Spleen (tissue), 7 donors: ENCODE measurements at regions not wholly inside any gene's neighbourhood (a gene's known extent, or its start where the extent isn't known, plus 50 kb on each side); places are given as distances from the start of the nearest gene placed in this dataset.

Source experiments
- POLR2AphosphoS5 ChIP-seq, 3 donors: sonication (generic); formaldehyde crosslinking; IDR thresholded peaks; one replicate each; pipeline ENCODE4 v1.5.1; 2017; ENCODE audit warnings: antibody characterized with exemption in 3 of 3
- TF ChIP-seq, protein P1 (sequence below), 11 experiments: fragments of 200-600 bp in 7 of 11; fragments of 450-650 bp in 4 of 11; sonication (generic) in 4 of 11; IDR thresholded peaks in 8 of 11; conservative IDR thresholded peaks in 3 of 11; 1 replicate in 7 of 11; 2 replicates in 4 of 11; pipeline versions ENCODE4 v1.4.0 to v1.8.0; 2016 to 2021; ENCODE audit warnings: antibody characterized with exemption in 11 of 11, inconsistent platforms in 4 of 11, mild to moderate bottlenecking in 1 of 11
- donor health status: DM: no; HTN: no; CAD: no; lungs with moderate emphysema.
- donor health status: DM: no; HTN: no; CAD: no.
- donor health status: DM: no; HTN: no; CAD: no.

DNA sequence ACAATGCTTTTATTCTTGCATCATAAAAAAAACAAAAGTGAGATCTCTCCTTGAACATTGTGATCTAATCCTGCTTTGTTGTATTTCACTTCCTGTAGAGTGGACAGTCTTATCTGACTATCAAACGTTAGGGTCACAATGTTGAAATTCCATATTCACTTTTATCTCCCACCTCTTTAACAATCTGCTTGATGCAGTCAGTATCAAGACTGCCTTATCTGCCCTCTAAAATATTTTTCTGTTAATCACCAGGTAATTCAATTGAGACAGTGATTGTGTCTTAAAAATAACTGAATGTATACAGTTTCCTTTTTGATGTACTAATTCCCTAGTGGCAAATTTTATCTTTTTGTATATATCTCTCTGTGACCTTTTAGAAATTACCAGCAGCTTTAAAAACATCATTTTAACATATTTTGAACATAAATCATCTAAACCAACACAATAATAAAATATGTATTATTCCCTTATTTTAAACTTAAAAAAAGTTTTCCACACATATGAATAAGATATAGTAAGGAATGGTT is 143.1 kb upstream of the MPPED2 start:
- TF ChIP-seq, protein P1, sequence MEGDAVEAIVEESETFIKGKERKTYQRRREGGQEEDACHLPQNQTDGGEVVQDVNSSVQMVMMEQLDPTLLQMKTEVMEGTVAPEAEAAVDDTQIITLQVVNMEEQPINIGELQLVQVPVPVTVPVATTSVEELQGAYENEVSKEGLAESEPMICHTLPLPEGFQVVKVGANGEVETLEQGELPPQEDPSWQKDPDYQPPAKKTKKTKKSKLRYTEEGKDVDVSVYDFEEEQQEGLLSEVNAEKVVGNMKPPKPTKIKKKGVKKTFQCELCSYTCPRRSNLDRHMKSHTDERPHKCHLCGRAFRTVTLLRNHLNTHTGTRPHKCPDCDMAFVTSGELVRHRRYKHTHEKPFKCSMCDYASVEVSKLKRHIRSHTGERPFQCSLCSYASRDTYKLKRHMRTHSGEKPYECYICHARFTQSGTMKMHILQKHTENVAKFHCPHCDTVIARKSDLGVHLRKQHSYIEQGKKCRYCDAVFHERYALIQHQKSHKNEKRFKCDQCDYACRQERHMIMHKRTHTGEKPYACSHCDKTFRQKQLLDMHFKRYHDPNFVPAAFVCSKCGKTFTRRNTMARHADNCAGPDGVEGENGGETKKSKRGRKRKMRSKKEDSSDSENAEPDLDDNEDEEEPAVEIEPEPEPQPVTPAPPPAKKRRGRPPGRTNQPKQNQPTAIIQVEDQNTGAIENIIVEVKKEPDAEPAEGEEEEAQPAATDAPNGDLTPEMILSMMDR (IDR thresholded peaks at IDR 0.05 in 8 of 11, conservative IDR thresholded peaks at IDR 0.05 in 3 of 11), result no peak
- no peak for TF ChIP-seq POLR2AphosphoS5 (IDR thresholded peaks at IDR 0.05)
